Small intestine (tissue), 7 donors: ENCODE measurements at regions not wholly inside any gene's neighbourhood (a gene's known extent, or its start where the extent isn't known, plus 50 kb on each side); places are given as distances from the start of the nearest gene placed in this dataset.

Experiments
- DNase-seq, 2 donors: peaks; one replicate each; pipeline versions ENCODE4 v3.0.0 to v3.0.0-alpha.2; 2013
- FAIRE-seq: peaks from 2 replicates; lab custom pipeline; 2012; peaks lifted over from hg19 to GRCh38; lab: Jason Lieb, UNC
- H3K27ac ChIP-seq, 3 donors: one replicate each; pipeline ENCODE4 v1.5.1; 2013; ENCODE audit warnings: low read length in 2 of 3, mild to moderate bottlenecking in 2 of 3, control low read depth in 1 of 3, inconsistent platforms in 1 of 3, low read depth in 1 of 3, moderate library complexity in 1 of 3
- H3K27me3 ChIP-seq, 3 donors: one replicate each; pipeline ENCODE4 v1.6.1; 2013; ENCODE audit warnings: low read length in 3 of 3, inconsistent platforms in 1 of 3; ENCODE audit not compliant: control insufficient read depth in 3 of 3, insufficient read depth in 3 of 3
- H3K36me3 ChIP-seq, 3 donors: one replicate each; pipeline ENCODE4 v1.6.1; 2013; ENCODE audit warnings: low read length in 3 of 3, inconsistent platforms in 1 of 3, low read depth in 1 of 3, mild to moderate bottlenecking in 1 of 3, moderate library complexity in 1 of 3; ENCODE audit not compliant: control insufficient read depth in 3 of 3, insufficient read depth in 2 of 3
- H3K4me1 ChIP-seq, 3 donors: one replicate each; pipeline ENCODE4 v1.6.1; 2013; ENCODE audit warnings: low read length in 2 of 3, inconsistent platforms in 1 of 3, low read depth in 1 of 3, mild to moderate bottlenecking in 1 of 3, moderate library complexity in 1 of 3; ENCODE audit not compliant: control insufficient read depth in 3 of 3, insufficient read depth in 2 of 3
- H3K4me3 ChIP-seq, 3 donors: one replicate each; pipeline ENCODE4 v1.5.1; 2013; ENCODE audit warnings: low read length in 3 of 3, control low read depth in 1 of 3, inconsistent platforms in 1 of 3, low read depth in 1 of 3, mild to moderate bottlenecking in 1 of 3, moderate library complexity in 1 of 3
- H3K9me3 ChIP-seq, 2 donors: one replicate each; pipeline ENCODE4 v1.6.1; 2013; ENCODE audit warnings: low read depth in 1 of 2, low read length in 1 of 2; ENCODE audit not compliant: control insufficient read depth in 2 of 2, insufficient read depth in 1 of 2
- WGBS, 3 donors: extraction: QIAGEN DNeasy Blood & Tissue Kit; methylation state at CpG; one replicate each; pipeline ENCODE4 v1.1.7; 2013; 5-methylcytosine and 5-hydroxymethylcytosine counted together
- donor health status: healthy with polysubstance abuse.
- donor health status: control.
- donor health status: control.
- donor health status: Bipolar disorder and iron deficiency.
- donor health status: healthy.

- peaks cover 0 to 13% (median 0%) of the 10 kb centered on the region in 3 donors for H3K27me3 ChIP-seq
- no peaks in the 10 kb centered on the region for H3K36me3 ChIP-seq
- DNase-seq (no peak), FAIRE-seq (no peak)
- 28 to 59% (median 29%) methylated on average over 7 of the region's 7 CpGs for WGBS, 3 donors
- H3K4me1 ChIP-seq = no peaks in the 10 kb centered on the region
- H3K9me3 ChIP-seq = peaks cover 0 to 10% of the 10 kb centered on the region in 2 donors
- no peak overlapping the region for H3K4me3 ChIP-seq
- no peak overlapping the region for H3K27ac ChIP-seq
Measured at GRCh38 chr11:44506375-44507016, 59.0 kb upstream of the CD82 start.

GRCh38 chr11:44507491-44507890, 58.0 kb upstream of the CD82 start:
- no peak for DNase-seq
- Histone ChIP-seq H3K27me3 (peaks cover 0 to 10% (median 0%) of the 10 kb centered on the region in 3 donors), H3K36me3 (no peaks in the 10 kb centered on the region), H3K4me3 (no peak overlapping the region), H3K27ac (no peak overlapping the region), H3K4me1 (no peaks in the 10 kb centered on the region), H3K9me3 (peaks cover 0 to 10% of the 10 kb centered on the region in 2 donors)
- 94 to 98% (median 94%) methylated on average over 3 of the region's 3 CpGs for WGBS, 3 donors
- no peak for FAIRE-seq

GRCh38 chr11:44507896-44508445, 57.5 kb upstream of the CD82 start:
- FAIRE-seq (no peak), DNase-seq (no peak)
- Histone ChIP-seq H3K4me3 (no peak overlapping the region), H3K9me3 (peaks cover 0 to 10% of the 10 kb centered on the region in 2 donors), H3K4me1 (no peaks in the 10 kb centered on the region), H3K27me3 (peaks cover 0 to 10% (median 2%) of the 10 kb centered on the region in 3 donors), H3K27ac (no peak overlapping the region), H3K36me3 (no peaks in the 10 kb centered on the region)
- WGBS, 3 donors = 86 to 91% (median 88%) methylated on average over 3 of the region's 3 CpGs

GRCh38 chr11:44509296-44509695, 56.2 kb upstream of the CD82 start:
- Histone ChIP-seq H3K27ac (no peak overlapping the region), H3K4me1 (no peaks in the 10 kb centered on the region), H3K9me3 (peaks cover 0 to 10% of the 10 kb centered on the region in 2 donors), H3K36me3 (no peaks in the 10 kb centered on the region), H3K27me3 (peaks cover 0 to 7% (median 2%) of the 10 kb centered on the region in 3 donors), H3K4me3 (no peak overlapping the region)
- no peak for DNase-seq
- 52 to 58% (median 52%) methylated on average over 5 of the region's 5 CpGs for WGBS, 3 donors
- FAIRE-seq = no peak

- DNase-seq = no peak
- H3K4me1 ChIP-seq = no peaks in the 10 kb centered on the region
- H3K9me3 ChIP-seq = peaks cover 0 to 7% of the 10 kb centered on the region in 2 donors
- H3K27me3 ChIP-seq = peaks cover 0 to 7% (median 2%) of the 10 kb centered on the region in 3 donors
- WGBS, 3 donors = 75 to 85% (median 84%) methylated on average over 11 of the region's 11 CpGs
- H3K36me3 ChIP-seq = no peaks in the 10 kb centered on the region
- no peak overlapping the region for H3K4me3 ChIP-seq
- no peak for FAIRE-seq
- no peak overlapping the region for H3K27ac ChIP-seq
Measured at GRCh38 chr11:44510372-44510771, 55.1 kb upstream of the CD82 start.

- WGBS, 3 donors = 69 to 75% (median 73%) methylated on average over 12 of the region's 12 CpGs
- Histone ChIP-seq H3K36me3 (no peaks in the 10 kb centered on the region), H3K27me3 (peaks cover 0 to 9% (median 2%) of the 10 kb centered on the region in 3 donors), H3K4me1 (no peaks in the 10 kb centered on the region), H3K9me3 (no peaks in the 10 kb centered on the region), H3K27ac (no peak overlapping the region), H3K4me3 (no peak overlapping the region)
- DNase-seq (no peak), FAIRE-seq (no peak)
Measured at GRCh38 chr11:44512818-44513217, 52.6 kb upstream of the CD82 start.

- DNase-seq (no peak), FAIRE-seq (no peak)
- WGBS, 3 donors = 83 to 96% (median 95%) methylated on average over 2 of the region's 2 CpGs
- Histone ChIP-seq H3K27me3 (peaks cover 0 to 9% (median 2%) of the 10 kb centered on the region in 3 donors), H3K36me3 (no peaks in the 10 kb centered on the region), H3K4me1 (no peaks in the 10 kb centered on the region), H3K4me3 (no peak overlapping the region), H3K9me3 (no peaks in the 10 kb centered on the region), H3K27ac (no peak overlapping the region)
Measured at GRCh38 chr11:44515048-44515447, 50.4 kb upstream of the CD82 start.
